ENCODE measurements at regions not wholly inside any gene's neighbourhood (a gene's known extent, or its start where the extent isn't known, plus 50 kb on each side); places are given as distances from the start of the nearest gene placed in this dataset.

DNA sequence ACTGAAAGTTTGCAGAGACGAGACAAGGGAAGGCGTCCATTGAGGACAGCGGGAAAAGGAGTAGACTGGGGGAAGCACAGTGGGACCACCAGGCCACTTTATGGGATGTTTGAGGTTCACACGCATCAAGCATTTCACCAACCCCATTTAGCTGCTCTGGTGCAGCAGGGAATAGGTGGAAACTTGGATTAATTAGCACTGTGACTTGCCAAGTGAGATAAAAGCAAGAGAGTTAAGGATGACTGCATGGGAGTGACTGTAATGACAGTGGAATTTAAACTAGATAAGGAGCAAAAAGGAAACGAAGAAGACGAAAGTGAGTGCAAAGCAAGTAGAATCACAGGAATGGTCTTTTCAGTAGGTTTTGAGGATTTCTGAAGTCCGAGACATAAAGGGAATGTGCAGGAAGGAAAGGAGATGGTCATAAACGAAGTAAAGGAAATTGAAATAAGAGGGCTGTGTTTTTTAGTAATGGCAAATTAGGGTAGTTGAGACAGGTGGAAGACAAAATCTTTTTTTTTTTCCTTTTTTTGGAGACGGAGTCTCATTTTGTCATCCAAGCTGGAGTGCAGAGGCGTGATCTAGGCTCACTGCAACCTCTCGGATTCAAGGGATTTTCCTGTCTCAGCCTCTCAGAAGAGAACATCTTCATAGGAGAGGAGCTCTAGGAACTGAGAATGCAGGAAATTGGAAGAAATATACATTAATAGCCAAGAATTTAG is 119.0 kb upstream of the MAP9 start:
- Histone ChIP-seq H2AK5ac (ENCODE audit: insufficient read length, low read length) (no peak overlapping the region), H2BK15ac (ENCODE audit: low read depth, low read length) (no peak overlapping the region), H4K5ac (ENCODE audit: insufficient read length, low read depth, low read length) (no peak overlapping the region), H3K27ac (ENCODE audit: insufficient read length, low read depth, low read length) (no peak overlapping the region), H2BK5ac (ENCODE audit: insufficient read length, low read length) (no peak overlapping the region), H4K8ac (replicated peaks; ENCODE audit: insufficient read length, low read depth, low read length) (no peak overlapping the region), H2BK20ac (ENCODE audit: low read depth, low read length, poor library complexity, severe bottlenecking) (no peak overlapping the region), H3K4me2 (ENCODE audit: insufficient read depth, insufficient read length, low read length) (no peak overlapping the region), H3K27me3 (ENCODE audit: insufficient read depth, low read length) (no peaks in the 10 kb centered on the region), H2BK12ac (ENCODE audit: insufficient read length, low read depth, low read length) (no peak overlapping the region), H3K56ac (ENCODE audit: insufficient read length, low read depth, low read length) (no peak overlapping the region), H4K91ac (ENCODE audit: insufficient read length, low read depth, low read length) (no peak overlapping the region), H3K9me3 (ENCODE audit: control insufficient read depth, low read depth, low read length) (no peaks in the 10 kb centered on the region), H3K79me1 (ENCODE audit: insufficient read depth, low read depth, low read length, poor library complexity, severe bottlenecking) (no peaks in the 10 kb centered on the region), H3K23me2 (ENCODE audit: insufficient read length, low read depth, low read length, poor library complexity, severe bottlenecking) (no peaks in the 10 kb centered on the region), H3K4me1 (ENCODE audit: insufficient read depth, low read length) (no peaks in the 10 kb centered on the region), H2BK120ac (ENCODE audit: low read depth, low read length, poor library complexity, severe bottlenecking) (no peak overlapping the region), H3K4ac (ENCODE audit: low read depth, low read length) (no peak overlapping the region), H3T11ph (ENCODE audit: low read length) (no peak overlapping the region), H2AFZ (ENCODE audit: low read length) (no peak overlapping the region), H3K9ac (ENCODE audit: extremely low read depth, insufficient read length, low read length) (no peak overlapping the region), H3K18ac (ENCODE audit: insufficient read length, low read depth, low read length) (no peak overlapping the region), H3K23ac (ENCODE audit: insufficient read length, low read depth, low read length) (no peak overlapping the region), H3K14ac (ENCODE audit: insufficient read depth, low read length) (no peak overlapping the region), H4K20me1 (ENCODE audit: control insufficient read depth, insufficient read depth, insufficient read length) (no peaks in the 10 kb centered on the region), H3K79me2 (ENCODE audit: insufficient read depth, low read length) (no peaks in the 10 kb centered on the region)
- H3K27me3 Mint-ChIP-seq (ENCODE audit: low read depth) = no peaks in the 10 kb centered on the region
- H3K36me3 Mint-ChIP-seq (ENCODE audit: insufficient read depth in 1 of 3, low read depth in 3 of 3) = no peaks in the 10 kb centered on the region; a peak in 1 of 7 replicates
- DNase-seq = no peak
- TF ChIP-seq, protein P1, sequence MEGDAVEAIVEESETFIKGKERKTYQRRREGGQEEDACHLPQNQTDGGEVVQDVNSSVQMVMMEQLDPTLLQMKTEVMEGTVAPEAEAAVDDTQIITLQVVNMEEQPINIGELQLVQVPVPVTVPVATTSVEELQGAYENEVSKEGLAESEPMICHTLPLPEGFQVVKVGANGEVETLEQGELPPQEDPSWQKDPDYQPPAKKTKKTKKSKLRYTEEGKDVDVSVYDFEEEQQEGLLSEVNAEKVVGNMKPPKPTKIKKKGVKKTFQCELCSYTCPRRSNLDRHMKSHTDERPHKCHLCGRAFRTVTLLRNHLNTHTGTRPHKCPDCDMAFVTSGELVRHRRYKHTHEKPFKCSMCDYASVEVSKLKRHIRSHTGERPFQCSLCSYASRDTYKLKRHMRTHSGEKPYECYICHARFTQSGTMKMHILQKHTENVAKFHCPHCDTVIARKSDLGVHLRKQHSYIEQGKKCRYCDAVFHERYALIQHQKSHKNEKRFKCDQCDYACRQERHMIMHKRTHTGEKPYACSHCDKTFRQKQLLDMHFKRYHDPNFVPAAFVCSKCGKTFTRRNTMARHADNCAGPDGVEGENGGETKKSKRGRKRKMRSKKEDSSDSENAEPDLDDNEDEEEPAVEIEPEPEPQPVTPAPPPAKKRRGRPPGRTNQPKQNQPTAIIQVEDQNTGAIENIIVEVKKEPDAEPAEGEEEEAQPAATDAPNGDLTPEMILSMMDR (conservative IDR thresholded peaks at IDR 0.05) = no peak
- no peaks in the 10 kb centered on the region for H3K4me1 Mint-ChIP-seq
- no peak overlapping the region for H3K27ac Mint-ChIP-seq
- H3K4me3 Mint-ChIP-seq = no peak overlapping the region
- H3K9me3 Mint-ChIP-seq = peaks cover 0 to 3% of the 10 kb centered on the region in 2 experiments; a peak in 3 of 5 replicates
- WGBS (ENCODE audit: extremely low coverage, insufficient read length, low lambda C conversion rate) = no CpG with 5 or more reads among the region's 11 CpGs

All from H9 (cell line).